ENCODE measurements at regions not wholly inside any gene's neighbourhood (a gene's known extent, or its start where the extent isn't known, plus 50 kb on each side); places are given as distances from the start of the nearest gene placed in this dataset.

GRCh38 chr10:9036711-9037204, 982.3 kb downstream of the GATA3 start:
- TF ChIP-seq CTCF (optimal IDR thresholded peaks at IDR 0.05 in 1 of 3, IDR thresholded peaks at IDR 0.05 in 1 of 3, conservative IDR thresholded peaks at IDR 0.05 in 1 of 3; ENCODE audit: extremely low read depth in 1 of 3, insufficient read depth in 2 of 3, low read length in 3 of 3) (no peak), EZH2 (IDR thresholded peaks at IDR 0.05; ENCODE audit: low read length) (no peak)
